Stimulated activated naive B cell treated with anti-CD40 and anti-IgM and Interleukin-4, amounts not matched to agents 10 μg/mL and 1 μg/mL and 100 μg/mL, for 72 hours (primary cell): ENCODE measurements at regions not wholly inside any gene's neighbourhood (a gene's known extent, or its start where the extent isn't known, plus 50 kb on each side); places are given as distances from the start of the nearest gene placed in this dataset.
"Not testable (repeated sequence)": the region's sequence is repeated elsewhere in the genome, so short reads cannot be mapped to it uniquely, and the experiment has no call there.

Source experiments
- ATAC-seq, 2 donors: fragments of 150-1000 bp; cut with Tn5 transposase; replicated peaks; 2 replicates each; pipeline ENCODE4 v1.10.0; 2021; ENCODE audit warnings: moderate library complexity in 1 of 2
- DNase-seq: peaks from one replicate; pipeline ENCODE4 v3.0.0; 2021
- H3K27ac Mint-ChIP-seq: one replicate; pipeline ENCODE4 v1.8.0; 2022; ENCODE audit warnings: mild to moderate bottlenecking, mixed read lengths
- H3K27me3 Mint-ChIP-seq, 2 donors: one replicate each; pipeline ENCODE4 v1.8.0; 2022; ENCODE audit warnings: mixed read lengths in 2 of 2
- H3K36me3 Mint-ChIP-seq, 2 donors: one replicate each; pipeline ENCODE4 v1.8.0; 2022; ENCODE audit warnings: mixed read lengths in 2 of 2, mild to moderate bottlenecking in 1 of 2
- H3K4me1 Mint-ChIP-seq, 2 donors: one replicate each; pipeline ENCODE4 v1.8.0; 2022; ENCODE audit warnings: mixed read lengths in 2 of 2, mild to moderate bottlenecking in 1 of 2
- H3K4me3 Mint-ChIP-seq, 2 donors: one replicate each; pipeline ENCODE4 v1.8.0; 2022; ENCODE audit warnings: mild to moderate bottlenecking in 2 of 2, mixed read lengths in 2 of 2, moderate library complexity in 1 of 2
- H3K9me3 Mint-ChIP-seq, 2 donors: one replicate each; pipeline ENCODE4 v1.8.0; 2022; ENCODE audit warnings: mixed read lengths in 2 of 2, mild to moderate bottlenecking in 1 of 2

- H3K4me1 Mint-ChIP-seq: peaks cover under 1 to 4% of the 10 kb centered on the region in 2 donors
- H3K4me3 Mint-ChIP-seq: no peak overlapping the region
- DNase-seq (no peak), ATAC-seq (no peak)
- no peaks in the 10 kb centered on the region for H3K36me3 Mint-ChIP-seq
- no peaks in the 10 kb centered on the region for H3K27me3 Mint-ChIP-seq
- H3K9me3 Mint-ChIP-seq: no peaks in the 10 kb centered on the region
- H3K27ac Mint-ChIP-seq: no peak overlapping the region
Measured at GRCh38 chr9:81822301-81822865, 105.8 kb upstream of the SPATA31D4 start.

GRCh38 chr9:81822967-81823366 lies 105.3 kb upstream of the SPATA31D4 start:
- no peak overlapping the region for H3K27ac Mint-ChIP-seq
- H3K36me3 Mint-ChIP-seq: no peaks in the 10 kb centered on the region
- no peak for ATAC-seq
- peaks cover 4 to 10% of the 10 kb centered on the region in 2 donors for H3K4me1 Mint-ChIP-seq
- no peaks in the 10 kb centered on the region for H3K27me3 Mint-ChIP-seq
- no peak overlapping the region for H3K4me3 Mint-ChIP-seq
- DNase-seq: no peak
- H3K9me3 Mint-ChIP-seq: no peaks in the 10 kb centered on the region

- DNase-seq (no peak), ATAC-seq (no peak)
- H3K27ac Mint-ChIP-seq: no peak overlapping the region
- no peaks in the 10 kb centered on the region for H3K9me3 Mint-ChIP-seq
- no peaks in the 10 kb centered on the region for H3K36me3 Mint-ChIP-seq
- no peaks in the 10 kb centered on the region for H3K27me3 Mint-ChIP-seq
- H3K4me3 Mint-ChIP-seq: no peak overlapping the region
- H3K4me1 Mint-ChIP-seq: peaks cover 7 to 19% of the 10 kb centered on the region in 2 donors
Measured at GRCh38 chr9:81823672-81824554, 104.3 kb upstream of the SPATA31D4 start.

- no peak overlapping the region for H3K4me3 Mint-ChIP-seq
- H3K4me1 Mint-ChIP-seq: peaks cover 12 to 28% of the 10 kb centered on the region in 2 donors
- DNase-seq (no peak), ATAC-seq (no peak)
- H3K27me3 Mint-ChIP-seq: peaks cover 6 to 8% of the 10 kb centered on the region in 2 donors
- H3K9me3 Mint-ChIP-seq: no peaks in the 10 kb centered on the region
- no peak overlapping the region for H3K27ac Mint-ChIP-seq
- no peaks in the 10 kb centered on the region for H3K36me3 Mint-ChIP-seq
Measured at GRCh38 chr9:81824802-81825730, 103.2 kb upstream of the SPATA31D4 start.

- Mint-ChIP-seq H3K4me1 (peaks cover 12 to 29% of the 10 kb centered on the region in 2 donors), H3K36me3 (no peaks in the 10 kb centered on the region), H3K9me3 (no peaks in the 10 kb centered on the region), H3K4me3 (no peak overlapping the region), H3K27me3 (peaks cover 6 to 9% of the 10 kb centered on the region in 2 donors), H3K27ac (no peak overlapping the region)
- DNase-seq: no peak
- ATAC-seq: no peak
Measured at GRCh38 chr9:81825846-81826516, 102.2 kb upstream of the SPATA31D4 start.

- Mint-ChIP-seq H3K4me3 (no peak overlapping the region), H3K36me3 (no peaks in the 10 kb centered on the region), H3K27me3 (peaks cover 6 to 14% of the 10 kb centered on the region in 2 donors), H3K4me1 (peaks cover 12 to 30% of the 10 kb centered on the region in 2 donors), H3K9me3 (no peaks in the 10 kb centered on the region), H3K27ac (no peak overlapping the region)
- no peak for ATAC-seq
- no peak for DNase-seq
Measured at GRCh38 chr9:81826517-81826906, 101.7 kb upstream of the SPATA31D4 start.

- no peaks in the 10 kb centered on the region for H3K9me3 Mint-ChIP-seq
- ATAC-seq: peak; percentile 97
- no peaks in the 10 kb centered on the region for H3K36me3 Mint-ChIP-seq
- H3K27ac Mint-ChIP-seq: no peak overlapping the region
- H3K27me3 Mint-ChIP-seq: peaks cover 6 to 16% of the 10 kb centered on the region in 2 donors
- peak; percentile 24 for DNase-seq
- peak overlapping the region in 1 of 2 donors; percentile 40 for H3K4me3 Mint-ChIP-seq
- peaks cover 12 to 31% of the 10 kb centered on the region in 2 donors for H3K4me1 Mint-ChIP-seq
Measured at GRCh38 chr9:81827616-81828296, 100.5 kb upstream of the SPATA31D4 start.

GRCh38 chr9:81829195-81829882 lies 98.9 kb upstream of the SPATA31D4 start:
- Mint-ChIP-seq H3K4me1 (peaks cover 12 to 31% of the 10 kb centered on the region in 2 donors), H3K4me3 (no peak overlapping the region)
- ATAC-seq: no peak

GRCh38 chr9:81830431-81830830 lies 97.8 kb upstream of the SPATA31D4 start:
- H3K4me1 Mint-ChIP-seq: peaks cover 12 to 31% of the 10 kb centered on the region in 2 donors
- H3K27me3 Mint-ChIP-seq: peaks cover 6 to 16% of the 10 kb centered on the region in 2 donors
- ATAC-seq, H3K27ac Mint-ChIP-seq, DNase-seq, H3K4me3 Mint-ChIP-seq, H3K36me3 Mint-ChIP-seq, H3K9me3 Mint-ChIP-seq: not testable (repeated sequence)

More at GRCh38 chr9:81829195-81829882, 98.9 kb upstream of the SPATA31D4 start:
- Mint-ChIP-seq H3K9me3 (no peaks in the 10 kb centered on the region), H3K27ac (no peak overlapping the region), H3K27me3 (peaks cover 6 to 16% of the 10 kb centered on the region in 2 donors), H3K36me3 (no peaks in the 10 kb centered on the region)
- DNase-seq: no peak

- H3K36me3 Mint-ChIP-seq: no peaks in the 10 kb centered on the region
- H3K27me3 Mint-ChIP-seq: peaks cover 6 to 16% of the 10 kb centered on the region in 2 donors
- H3K27ac Mint-ChIP-seq: no peak overlapping the region
- no peak for ATAC-seq
- H3K4me1 Mint-ChIP-seq: peaks cover 9 to 28% of the 10 kb centered on the region in 2 donors
- H3K4me3 Mint-ChIP-seq: no peak overlapping the region
- no peak for DNase-seq
- no peaks in the 10 kb centered on the region for H3K9me3 Mint-ChIP-seq
Measured at GRCh38 chr9:81832571-81833285, 95.5 kb upstream of the SPATA31D4 start.

GRCh38 chr9:81833563-81834345 lies 94.5 kb upstream of the SPATA31D4 start:
- no peaks in the 10 kb centered on the region for H3K9me3 Mint-ChIP-seq
- no peak overlapping the region for H3K27ac Mint-ChIP-seq
- H3K4me3 Mint-ChIP-seq: no peak overlapping the region
- H3K4me1 Mint-ChIP-seq: peaks cover 6 to 18% of the 10 kb centered on the region in 2 donors
- H3K27me3 Mint-ChIP-seq: peaks cover 6 to 16% of the 10 kb centered on the region in 2 donors
- ATAC-seq (no peak), DNase-seq (no peak)
- H3K36me3 Mint-ChIP-seq: no peaks in the 10 kb centered on the region

GRCh38 chr9:81841333-81841732 lies 86.9 kb upstream of the SPATA31D4 start:
- peaks cover 0 to 7% of the 10 kb centered on the region in 2 donors for H3K4me1 Mint-ChIP-seq
- no peaks in the 10 kb centered on the region for H3K27me3 Mint-ChIP-seq
- no peak overlapping the region for H3K4me3 Mint-ChIP-seq
- ATAC-seq (no peak), DNase-seq (no peak)
- H3K36me3 Mint-ChIP-seq: no peaks in the 10 kb centered on the region
- H3K27ac Mint-ChIP-seq: no peak overlapping the region
- H3K9me3 Mint-ChIP-seq: no peaks in the 10 kb centered on the region
